Astrocyte (in vitro differentiated cells and primary cell): ENCODE measurements at regions not wholly inside any gene's neighbourhood (a gene's known extent, or its start where the extent isn't known, plus 50 kb on each side); places are given as distances from the start of the nearest gene placed in this dataset.

ENCODE experiments used
- EZH2 ChIP-seq: IDR thresholded peaks from 2 replicates; pipeline ENCODE4 v1.6.1; 2012; ENCODE audit warnings: mild to moderate bottlenecking, low read length, inconsistent platforms; ENCODE audit not compliant: insufficient read depth
- TF ChIP-seq, protein P1 (sequence below): IDR thresholded peaks from 2 replicates; pipeline ENCODE4 v1.5.1; 2011; ENCODE audit warnings: low read depth, mild to moderate bottlenecking, inconsistent platforms, low read length, moderate library complexity; ENCODE audit not compliant: insufficient read depth

DNA sequence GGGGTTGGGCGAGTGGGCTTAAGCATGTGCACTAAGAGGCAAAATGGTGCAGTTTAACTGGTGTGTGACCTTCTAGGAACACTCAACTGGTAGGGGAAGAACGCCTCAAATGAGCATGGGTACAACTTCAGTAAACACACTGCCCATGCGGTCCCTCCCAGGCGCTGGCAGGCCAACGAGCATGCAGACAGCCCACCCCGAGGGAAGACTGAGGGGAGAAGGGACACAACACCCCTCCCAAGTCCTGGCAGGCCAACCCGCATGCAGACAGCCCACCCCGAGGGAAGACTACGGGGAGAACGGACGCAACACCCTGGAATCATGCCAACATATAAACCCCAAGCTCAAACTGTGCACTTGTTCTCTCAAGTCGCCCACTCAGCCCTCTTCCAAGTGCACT is 456.0 kb downstream of the FBXO15 start:
- TF ChIP-seq, protein P1, sequence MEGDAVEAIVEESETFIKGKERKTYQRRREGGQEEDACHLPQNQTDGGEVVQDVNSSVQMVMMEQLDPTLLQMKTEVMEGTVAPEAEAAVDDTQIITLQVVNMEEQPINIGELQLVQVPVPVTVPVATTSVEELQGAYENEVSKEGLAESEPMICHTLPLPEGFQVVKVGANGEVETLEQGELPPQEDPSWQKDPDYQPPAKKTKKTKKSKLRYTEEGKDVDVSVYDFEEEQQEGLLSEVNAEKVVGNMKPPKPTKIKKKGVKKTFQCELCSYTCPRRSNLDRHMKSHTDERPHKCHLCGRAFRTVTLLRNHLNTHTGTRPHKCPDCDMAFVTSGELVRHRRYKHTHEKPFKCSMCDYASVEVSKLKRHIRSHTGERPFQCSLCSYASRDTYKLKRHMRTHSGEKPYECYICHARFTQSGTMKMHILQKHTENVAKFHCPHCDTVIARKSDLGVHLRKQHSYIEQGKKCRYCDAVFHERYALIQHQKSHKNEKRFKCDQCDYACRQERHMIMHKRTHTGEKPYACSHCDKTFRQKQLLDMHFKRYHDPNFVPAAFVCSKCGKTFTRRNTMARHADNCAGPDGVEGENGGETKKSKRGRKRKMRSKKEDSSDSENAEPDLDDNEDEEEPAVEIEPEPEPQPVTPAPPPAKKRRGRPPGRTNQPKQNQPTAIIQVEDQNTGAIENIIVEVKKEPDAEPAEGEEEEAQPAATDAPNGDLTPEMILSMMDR = no peak
- no peak for TF ChIP-seq EZH2
